Fibroblast of lung (primary cell): ENCODE measurements at regions not wholly inside any gene's neighbourhood (a gene's known extent, or its start where the extent isn't known, plus 50 kb on each side); places are given as distances from the start of the nearest gene placed in this dataset.
A peak's percentile ranks its signal among the peaks of the same experiment; 100 is the strongest.

Experiments used
- DNase-seq, 2 donors: peaks; one replicate each; pipeline versions ENCODE4 v3.0.0 to v3.0.0-alpha.2; 2010; ENCODE audit warnings: low read depth in 2 of 2
- H2AFZ ChIP-seq: 2 replicates; pipeline ENCODE4 v1.5.1; 2012; ENCODE audit warnings: low read length, control low read depth, inconsistent platforms
- H3K27ac ChIP-seq: 2 replicates; pipeline ENCODE4 v1.5.1; 2011; ENCODE audit warnings: low read length, control low read depth; ENCODE audit not compliant: insufficient read depth
- H3K27me3 ChIP-seq: 2 replicates; pipeline ENCODE4 v1.5.1; 2011; ENCODE audit warnings: mild to moderate bottlenecking, low read length; ENCODE audit not compliant: control insufficient read depth, insufficient read depth
- H3K36me3 ChIP-seq: 2 replicates; pipeline ENCODE4 v1.5.1; 2011; ENCODE audit warnings: low read length; ENCODE audit not compliant: control insufficient read depth, insufficient read depth
- H3K4me1 ChIP-seq: 2 replicates; pipeline ENCODE4 v1.5.1; 2011; ENCODE audit warnings: low read length; ENCODE audit not compliant: control insufficient read depth, insufficient read depth; ENCODE audit errors: extremely low read depth
- H3K4me2 ChIP-seq: 2 replicates; pipeline ENCODE4 v1.5.1; 2011; ENCODE audit warnings: low read length, control low read depth; ENCODE audit not compliant: insufficient read depth; ENCODE audit errors: extremely low read depth
- H3K4me3 ChIP-seq, 4 experiments: fragments of 200-600 bp in 1 of 4; sonication (generic) in 1 of 4; replicated peaks in 1 of 4; 2 replicates each; pipeline ENCODE4 v1.5.1; 2011 to 2016; ENCODE audit warnings: low read length in 4 of 4, low read depth in 3 of 4, mild to moderate bottlenecking in 3 of 4, control low read depth in 2 of 4, inconsistent platforms in 1 of 4, mixed read lengths in 1 of 4; ENCODE audit not compliant: insufficient read depth in 1 of 4; ENCODE audit errors: control extremely low read depth in 1 of 4
- H3K79me2 ChIP-seq: 2 replicates; pipeline ENCODE4 v1.5.1; 2012; ENCODE audit warnings: mild to moderate bottlenecking, low read length, inconsistent platforms; ENCODE audit not compliant: control insufficient read depth, insufficient read depth
- H3K9ac ChIP-seq: 2 replicates; pipeline ENCODE4 v1.5.1; 2011; ENCODE audit warnings: mild to moderate bottlenecking, low read length, control low read depth; ENCODE audit not compliant: insufficient read depth
- H3K9me3 ChIP-seq: 2 replicates; pipeline ENCODE4 v1.5.1; 2012; ENCODE audit warnings: low read depth, low read length; ENCODE audit not compliant: control insufficient read depth, insufficient read depth
- H4K20me1 ChIP-seq: 2 replicates; pipeline ENCODE4 v1.5.1; 2011; ENCODE audit warnings: low read length; ENCODE audit not compliant: control insufficient read depth, insufficient read depth; ENCODE audit errors: extremely low read depth
- EZH2 ChIP-seq: IDR thresholded peaks from 2 replicates; pipeline ENCODE4 v1.5.1; 2012; ENCODE audit warnings: low read length, control low read depth, mild to moderate bottlenecking; ENCODE audit errors: missing control alignments
- TF ChIP-seq, protein P1 (sequence below), 2 donors: IDR thresholded peaks in 1 of 2; conservative IDR thresholded peaks in 1 of 2; 1 replicate in 1 of 2; 2 replicates in 1 of 2; pipeline ENCODE4 v1.5.1; 2011 to 2012; ENCODE audit warnings: low read length in 2 of 2, control low read depth in 1 of 2, inconsistent platforms in 1 of 2, low read depth in 1 of 2, mild to moderate bottlenecking in 1 of 2

GRCh38 chr4:108383157-108383556 lies 214.4 kb upstream of the LEF1 start:
- Histone ChIP-seq H3K4me2 (no peak overlapping the region), H3K4me3 (no peak overlapping the region), H3K79me2 (no peaks in the 10 kb centered on the region), H3K9me3 (no peaks in the 10 kb centered on the region), H3K36me3 (no peaks in the 10 kb centered on the region), H3K9ac (no peak overlapping the region), H3K27ac (no peak overlapping the region), H4K20me1 (no peaks in the 10 kb centered on the region), H3K4me1 (no peaks in the 10 kb centered on the region), H3K27me3 (no peaks in the 10 kb centered on the region), H2AFZ (no peak overlapping the region)
- TF ChIP-seq EZH2, result no peak
- TF ChIP-seq, protein P1, sequence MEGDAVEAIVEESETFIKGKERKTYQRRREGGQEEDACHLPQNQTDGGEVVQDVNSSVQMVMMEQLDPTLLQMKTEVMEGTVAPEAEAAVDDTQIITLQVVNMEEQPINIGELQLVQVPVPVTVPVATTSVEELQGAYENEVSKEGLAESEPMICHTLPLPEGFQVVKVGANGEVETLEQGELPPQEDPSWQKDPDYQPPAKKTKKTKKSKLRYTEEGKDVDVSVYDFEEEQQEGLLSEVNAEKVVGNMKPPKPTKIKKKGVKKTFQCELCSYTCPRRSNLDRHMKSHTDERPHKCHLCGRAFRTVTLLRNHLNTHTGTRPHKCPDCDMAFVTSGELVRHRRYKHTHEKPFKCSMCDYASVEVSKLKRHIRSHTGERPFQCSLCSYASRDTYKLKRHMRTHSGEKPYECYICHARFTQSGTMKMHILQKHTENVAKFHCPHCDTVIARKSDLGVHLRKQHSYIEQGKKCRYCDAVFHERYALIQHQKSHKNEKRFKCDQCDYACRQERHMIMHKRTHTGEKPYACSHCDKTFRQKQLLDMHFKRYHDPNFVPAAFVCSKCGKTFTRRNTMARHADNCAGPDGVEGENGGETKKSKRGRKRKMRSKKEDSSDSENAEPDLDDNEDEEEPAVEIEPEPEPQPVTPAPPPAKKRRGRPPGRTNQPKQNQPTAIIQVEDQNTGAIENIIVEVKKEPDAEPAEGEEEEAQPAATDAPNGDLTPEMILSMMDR (conservative IDR thresholded peaks at IDR 0.05 in 1 of 2, IDR thresholded peaks at IDR 0.05 in 1 of 2; ENCODE audit: low read depth in 1 of 2, low read length in 2 of 2), result no peak
- no peak for DNase-seq

GRCh38 chr4:108382751-108383150 lies 214.0 kb upstream of the LEF1 start:
- Histone ChIP-seq H3K79me2 (no peaks in the 10 kb centered on the region), H3K36me3 (no peaks in the 10 kb centered on the region), H2AFZ (no peak overlapping the region), H3K4me2 (no peak overlapping the region), H3K4me1 (no peaks in the 10 kb centered on the region), H4K20me1 (no peaks in the 10 kb centered on the region), H3K27ac (no peak overlapping the region), H3K9ac (no peak overlapping the region), H3K9me3 (no peaks in the 10 kb centered on the region), H3K27me3 (no peaks in the 10 kb centered on the region), H3K4me3 (no peak overlapping the region)
- no peak for TF ChIP-seq EZH2
- TF ChIP-seq, protein P1 (conservative IDR thresholded peaks at IDR 0.05 in 1 of 2, IDR thresholded peaks at IDR 0.05 in 1 of 2; ENCODE audit: low read depth in 1 of 2, low read length in 2 of 2), result no peak
- DNase-seq, result peak in 1 of 2 donors; percentile 75

GRCh38 chr4:108378164-108378563 lies 209.4 kb upstream of the LEF1 start:
- no peaks in the 10 kb centered on the region for H3K36me3 ChIP-seq
- no peak for DNase-seq
- TF ChIP-seq, protein P1 (conservative IDR thresholded peaks at IDR 0.05 in 1 of 2, IDR thresholded peaks at IDR 0.05 in 1 of 2; ENCODE audit: low read depth in 1 of 2, low read length in 2 of 2), result no peak
- TF ChIP-seq EZH2, result no peak

More at GRCh38 chr4:108378164-108378563, 209.4 kb upstream of the LEF1 start:
- Histone ChIP-seq H2AFZ (no peak overlapping the region), H3K79me2 (no peaks in the 10 kb centered on the region), H3K4me3 (no peak overlapping the region), H3K4me2 (no peak overlapping the region), H3K9me3 (no peaks in the 10 kb centered on the region), H3K27me3 (no peaks in the 10 kb centered on the region), H3K9ac (no peak overlapping the region), H4K20me1 (no peaks in the 10 kb centered on the region), H3K4me1 (no peaks in the 10 kb centered on the region), H3K27ac (no peak overlapping the region)
